ENCODE measurements at regions not wholly inside any gene's neighbourhood (a gene's known extent, or its start where the extent isn't known, plus 50 kb on each side); places are given as distances from the start of the nearest gene placed in this dataset.

DNA sequence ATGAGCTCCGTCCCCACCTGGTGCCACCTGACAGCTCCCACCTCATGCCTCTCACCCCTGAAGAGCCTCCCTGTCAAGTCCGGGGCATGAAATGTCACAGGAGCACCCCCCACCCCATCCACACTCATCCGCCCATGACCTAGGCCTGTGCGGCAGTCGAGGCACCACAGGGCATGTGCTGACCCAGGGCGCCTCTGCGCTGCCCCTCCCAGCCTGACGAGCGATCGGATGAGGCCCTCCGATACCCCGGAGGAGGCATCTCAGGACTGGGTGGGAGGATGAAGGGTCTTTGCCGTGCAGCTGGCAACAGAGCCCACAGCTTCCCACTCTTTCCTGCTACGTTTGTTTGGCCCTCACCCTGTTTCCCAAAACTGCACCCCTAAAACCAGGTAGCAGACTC, 184.4 kb upstream of the TCERG1L start:
- H3K36me3 ChIP-seq (ENCODE audit: low read depth): no peaks in the 10 kb centered on the region
- DNase-seq (no peak), ATAC-seq (no peak)
- peaks cover 9% of the 10 kb centered on the region for H3K9me3 ChIP-seq
- intact Hi-C loops (cut with DNase I, micrococcal nuclease): no loop called here
- no peak overlapping the region for H3K4me3 ChIP-seq
- no peaks in the 10 kb centered on the region for H3K4me1 ChIP-seq (ENCODE audit: low read depth)
- TF ChIP-seq, protein P1, sequence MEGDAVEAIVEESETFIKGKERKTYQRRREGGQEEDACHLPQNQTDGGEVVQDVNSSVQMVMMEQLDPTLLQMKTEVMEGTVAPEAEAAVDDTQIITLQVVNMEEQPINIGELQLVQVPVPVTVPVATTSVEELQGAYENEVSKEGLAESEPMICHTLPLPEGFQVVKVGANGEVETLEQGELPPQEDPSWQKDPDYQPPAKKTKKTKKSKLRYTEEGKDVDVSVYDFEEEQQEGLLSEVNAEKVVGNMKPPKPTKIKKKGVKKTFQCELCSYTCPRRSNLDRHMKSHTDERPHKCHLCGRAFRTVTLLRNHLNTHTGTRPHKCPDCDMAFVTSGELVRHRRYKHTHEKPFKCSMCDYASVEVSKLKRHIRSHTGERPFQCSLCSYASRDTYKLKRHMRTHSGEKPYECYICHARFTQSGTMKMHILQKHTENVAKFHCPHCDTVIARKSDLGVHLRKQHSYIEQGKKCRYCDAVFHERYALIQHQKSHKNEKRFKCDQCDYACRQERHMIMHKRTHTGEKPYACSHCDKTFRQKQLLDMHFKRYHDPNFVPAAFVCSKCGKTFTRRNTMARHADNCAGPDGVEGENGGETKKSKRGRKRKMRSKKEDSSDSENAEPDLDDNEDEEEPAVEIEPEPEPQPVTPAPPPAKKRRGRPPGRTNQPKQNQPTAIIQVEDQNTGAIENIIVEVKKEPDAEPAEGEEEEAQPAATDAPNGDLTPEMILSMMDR (IDR thresholded peaks at IDR 0.05): no peak

DNA sequence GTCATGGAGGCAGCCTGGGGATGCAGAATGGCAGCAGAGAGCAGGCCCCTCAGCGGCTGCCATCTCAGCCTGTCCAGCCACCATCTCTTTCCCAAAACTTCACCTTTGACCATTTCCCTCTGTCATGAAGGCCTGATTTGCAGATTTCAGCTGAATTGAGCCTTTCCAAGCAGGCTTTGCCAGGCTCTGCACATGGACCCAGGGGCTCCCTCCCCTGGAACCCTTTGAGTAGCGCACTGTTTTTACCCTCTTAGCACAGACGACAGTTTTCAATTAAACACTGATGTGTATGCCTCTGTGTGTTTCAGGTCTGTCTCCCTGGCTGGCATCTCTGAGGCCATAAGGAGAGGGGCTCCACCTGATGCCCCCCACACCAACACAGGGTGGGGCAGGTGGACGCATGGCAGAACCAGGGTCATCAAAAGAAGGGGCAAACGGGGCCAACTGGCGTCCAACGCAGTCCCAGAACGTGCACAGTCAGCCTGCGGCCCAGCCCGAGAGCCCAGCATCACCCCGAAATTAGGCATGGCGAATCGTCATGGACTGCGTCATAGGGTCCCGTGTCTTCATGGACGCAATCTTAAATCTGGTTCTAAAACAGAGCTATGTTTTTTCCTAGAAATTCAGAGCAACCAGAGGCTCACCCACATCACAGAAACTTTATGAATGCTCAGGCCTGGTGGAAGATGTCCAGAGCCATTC, 185.0 kb upstream of the TCERG1L start:
- DNase-seq (no peak), ATAC-seq (no peak)
- intact Hi-C loops (cut with DNase I, micrococcal nuclease): no loop called here
- TF ChIP-seq, protein P1 (IDR thresholded peaks at IDR 0.05): no peak
- Histone ChIP-seq H3K9me3 (peaks cover 10% of the 10 kb centered on the region), H3K4me1 (ENCODE audit: low read depth) (no peaks in the 10 kb centered on the region), H3K4me3 (no peak overlapping the region), H3K36me3 (ENCODE audit: low read depth) (no peaks in the 10 kb centered on the region)

DNA sequence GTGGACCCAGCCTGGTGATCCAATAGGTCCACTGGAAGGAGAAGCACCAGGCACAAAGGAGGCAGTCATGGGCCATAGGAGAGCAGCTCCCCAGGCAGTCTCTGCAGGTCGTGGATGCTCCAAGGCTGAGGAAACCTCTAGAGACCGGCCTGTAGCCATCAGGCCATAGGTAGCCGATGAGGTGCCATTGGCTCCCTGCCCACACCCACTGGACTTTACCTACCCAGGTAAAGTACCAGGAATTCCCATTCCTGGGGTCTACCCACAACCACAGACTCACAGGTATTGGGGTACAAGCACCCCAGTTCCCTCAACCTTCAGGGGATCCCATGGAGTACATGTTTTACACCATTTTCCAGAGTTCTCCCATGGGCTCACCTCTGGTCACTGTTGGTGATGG, 188.0 kb upstream of the TCERG1L start:
- no peak for DNase-seq
- Histone ChIP-seq H3K4me1 (ENCODE audit: low read depth) (no peaks in the 10 kb centered on the region), H3K4me3 (no peak overlapping the region), H3K36me3 (ENCODE audit: low read depth) (no peaks in the 10 kb centered on the region), H3K9me3 (peaks cover 27% of the 10 kb centered on the region)
- ATAC-seq: no peak
- intact Hi-C loops (cut with DNase I, micrococcal nuclease): no loop called here
- TF ChIP-seq, protein P1 (IDR thresholded peaks at IDR 0.05): no peak

DNA sequence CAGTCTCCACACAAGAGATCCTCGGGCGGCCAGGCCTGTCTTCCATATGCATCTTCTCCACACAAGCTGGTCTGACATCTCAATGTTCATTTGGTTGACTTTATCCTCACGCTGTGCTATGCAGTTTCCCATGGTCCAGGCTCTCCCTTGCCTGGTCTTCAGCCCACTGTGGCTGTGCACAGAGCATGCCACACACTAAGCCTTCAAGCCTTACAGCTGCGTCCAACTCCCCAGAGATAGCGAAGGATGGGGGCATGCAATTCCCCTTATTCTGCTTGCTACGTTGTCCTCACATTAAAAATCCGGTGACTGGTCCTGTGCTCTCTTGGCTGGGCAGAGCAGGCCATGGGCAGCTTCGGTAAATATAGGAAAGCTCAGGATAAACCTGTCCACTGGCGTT, 188.7 kb upstream of the TCERG1L start:
- TF ChIP-seq, protein P1 (IDR thresholded peaks at IDR 0.05): no peak
- H3K36me3 ChIP-seq (ENCODE audit: low read depth): no peaks in the 10 kb centered on the region
- H3K4me1 ChIP-seq (ENCODE audit: low read depth): no peaks in the 10 kb centered on the region
- peaks cover 30% of the 10 kb centered on the region for H3K9me3 ChIP-seq
- intact Hi-C loops (cut with DNase I, micrococcal nuclease): no loop called here
- ATAC-seq (no peak), DNase-seq (no peak)
- no peak overlapping the region for H3K4me3 ChIP-seq

DNA sequence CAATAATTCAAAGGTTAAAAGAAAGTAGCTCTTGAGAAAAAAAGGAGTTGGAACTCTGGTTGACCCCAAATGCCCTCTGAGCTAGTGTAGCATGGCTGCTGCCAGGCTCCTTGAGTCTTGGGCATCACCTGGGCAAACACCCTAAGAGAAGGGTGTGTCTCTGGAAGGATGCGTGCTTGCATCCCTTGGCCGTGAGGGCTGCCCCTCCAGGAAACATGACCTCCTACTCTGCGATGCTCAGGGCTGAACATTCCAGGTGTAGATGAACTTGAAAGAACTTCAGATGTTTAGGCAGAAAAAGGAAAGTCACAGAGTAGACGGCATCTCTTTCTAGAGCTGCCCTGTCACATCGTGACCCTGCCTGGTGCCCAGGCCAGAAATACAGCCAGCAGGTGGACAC, 189.4 kb upstream of the TCERG1L start:
- H3K4me3 ChIP-seq: no peak overlapping the region
- intact Hi-C loops (cut with DNase I, micrococcal nuclease): no loop called here
- peaks cover 28% of the 10 kb centered on the region for H3K9me3 ChIP-seq
- no peaks in the 10 kb centered on the region for H3K4me1 ChIP-seq (ENCODE audit: low read depth)
- TF ChIP-seq, protein P1 (IDR thresholded peaks at IDR 0.05): no peak
- H3K36me3 ChIP-seq (ENCODE audit: low read depth): no peaks in the 10 kb centered on the region
- ATAC-seq: no peak
- DNase-seq: no peak

DNA sequence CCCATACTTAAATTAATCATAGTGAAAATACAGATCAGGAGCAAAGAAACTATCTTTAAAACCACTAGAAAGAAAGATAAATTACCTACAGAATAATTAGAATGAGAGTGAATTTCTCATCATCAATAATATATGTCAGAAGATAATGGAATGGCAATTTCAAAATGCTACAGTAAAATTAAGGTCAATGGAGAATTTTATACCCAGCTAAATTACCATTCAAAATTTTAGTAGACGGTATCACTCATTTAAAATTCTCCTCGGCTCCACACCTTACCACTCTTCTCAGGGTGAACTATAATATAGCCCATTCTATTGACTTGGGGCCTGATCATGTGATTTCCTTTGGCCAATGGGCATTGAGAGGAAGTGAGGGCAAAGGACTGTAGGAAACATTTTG, 192.5 kb upstream of the TCERG1L start:
- no peak overlapping the region for H3K4me3 ChIP-seq
- TF ChIP-seq, protein P1 (IDR thresholded peaks at IDR 0.05): no peak
- H3K9me3 ChIP-seq: peaks cover 28% of the 10 kb centered on the region
- no peaks in the 10 kb centered on the region for H3K4me1 ChIP-seq (ENCODE audit: low read depth)
- ATAC-seq (no peak), DNase-seq (no peak)
- intact Hi-C loops (cut with DNase I, micrococcal nuclease): no loop called here
- H3K36me3 ChIP-seq (ENCODE audit: low read depth): no peaks in the 10 kb centered on the region

Data from mucosa of descending colon (tissue), 3 donors.